ENCODE measurements at regions not wholly inside any gene's neighbourhood (a gene's known extent, or its start where the extent isn't known, plus 50 kb on each side); places are given as distances from the start of the nearest gene placed in this dataset.

DNA sequence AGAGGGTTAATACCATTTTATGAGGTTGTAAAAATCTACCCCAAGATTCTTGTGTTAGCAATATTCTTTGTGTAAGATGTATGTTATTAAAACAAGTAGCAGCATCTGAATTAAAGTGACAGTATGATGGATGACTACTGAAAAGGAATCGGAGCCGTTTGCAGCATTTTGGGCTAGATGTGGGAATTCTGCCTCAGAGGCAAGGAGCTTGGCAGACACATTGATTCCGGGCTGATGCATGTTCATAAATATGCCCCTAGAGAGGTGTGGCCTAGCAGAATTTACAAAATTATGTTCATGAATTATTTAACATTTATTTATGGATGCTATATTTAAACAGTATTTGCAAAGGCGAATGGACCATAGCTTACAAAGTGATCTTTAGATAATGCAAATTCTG is 389.0 kb upstream of the ETAA1 start:
- no peak overlapping the region for H3K4me2 ChIP-seq (ENCODE audit: control insufficient read depth, insufficient read depth)
- no peaks in the 10 kb centered on the region for H3K36me3 ChIP-seq (ENCODE audit: control insufficient read depth in 2 of 2, insufficient read depth in 2 of 2, low read length in 1 of 2)
- H3K4me1 ChIP-seq (ENCODE audit: control insufficient read depth, insufficient read depth, low read length): no peaks in the 10 kb centered on the region
- POLR2A ChIA-PET: no interaction called here
- no peaks in the 10 kb centered on the region for H4K20me1 ChIP-seq (ENCODE audit: control insufficient read depth, insufficient read depth)
- FAIRE-seq: no peak
- ATAC-seq: no peak
- intact Hi-C loops (cut with micrococcal nuclease; ENCODE audit: unreplicated experiment) (no loop called here), in situ Hi-C loops (cut with MboI) (no loop called here)
- TF ChIP-seq GATAD2B (conservative IDR thresholded peaks at IDR 0.05; ENCODE audit: low read depth): no peak
- TF ChIP-seq MEF2B (IDR thresholded peaks at IDR 0.05; ENCODE audit: partially characterized antibody, poor library complexity, severe bottlenecking): no peak
- TF ChIP-seq, protein P1, sequence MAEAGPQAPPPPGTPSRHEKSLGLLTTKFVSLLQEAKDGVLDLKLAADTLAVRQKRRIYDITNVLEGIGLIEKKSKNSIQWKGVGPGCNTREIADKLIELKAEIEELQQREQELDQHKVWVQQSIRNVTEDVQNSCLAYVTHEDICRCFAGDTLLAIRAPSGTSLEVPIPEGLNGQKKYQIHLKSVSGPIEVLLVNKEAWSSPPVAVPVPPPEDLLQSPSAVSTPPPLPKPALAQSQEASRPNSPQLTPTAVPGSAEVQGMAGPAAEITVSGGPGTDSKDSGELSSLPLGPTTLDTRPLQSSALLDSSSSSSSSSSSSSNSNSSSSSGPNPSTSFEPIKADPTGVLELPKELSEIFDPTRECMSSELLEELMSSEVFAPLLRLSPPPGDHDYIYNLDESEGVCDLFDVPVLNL (IDR thresholded peaks at IDR 0.05; ENCODE audit: low read depth, low read length): no peak
- TF ChIP-seq JUND (IDR thresholded peaks at IDR 0.05; ENCODE audit: low read depth, low read length): no peak
- no peak for TF ChIP-seq ELK1 (IDR thresholded peaks at IDR 0.05; ENCODE audit: low read depth, low read length)
- RAD21 ChIA-PET (ENCODE audit: unreplicated experiment): no interaction called here
- no peaks in the 10 kb centered on the region for H3K79me2 ChIP-seq (ENCODE audit: control insufficient read depth, insufficient read depth, low read length)
- no peak overlapping the region for H3K9ac ChIP-seq (ENCODE audit: control insufficient read depth, insufficient read depth, low read length)
- no TSS peak for BruUV-seq (replicated peaks)
- no peak overlapping the region for H3K4me3 ChIP-seq
- H3K9me3 ChIP-seq (replicated peaks; ENCODE audit: control insufficient read depth, insufficient read depth, low read length): no peaks in the 10 kb centered on the region
- CTCF ChIA-PET: no interaction called here
- 9% methylated on average over 4 of the region's 4 CpGs for WGBS (ENCODE audit: insufficient coverage, insufficient replicate concordance, low lambda C conversion rate, missing lambda C conversion rate)
- DNase-seq (ENCODE audit: low read depth, low spot score): no peak
- H3K27me3 ChIP-seq (replicated peaks in 1 of 2; ENCODE audit: control insufficient read depth in 2 of 2, insufficient read depth in 2 of 2, low read length in 1 of 2): no peaks in the 10 kb centered on the region; a peak in 1 of 4 replicates
- no peak overlapping the region for H2AFZ ChIP-seq (ENCODE audit: control insufficient read depth, low read depth, low read length)
- no peak overlapping the region for H3K27ac ChIP-seq (ENCODE audit: control insufficient read depth, insufficient read depth)
- SMC1A ChIA-PET (ENCODE audit: uncharacterized antibody, unreplicated experiment): no interaction called here

DNA sequence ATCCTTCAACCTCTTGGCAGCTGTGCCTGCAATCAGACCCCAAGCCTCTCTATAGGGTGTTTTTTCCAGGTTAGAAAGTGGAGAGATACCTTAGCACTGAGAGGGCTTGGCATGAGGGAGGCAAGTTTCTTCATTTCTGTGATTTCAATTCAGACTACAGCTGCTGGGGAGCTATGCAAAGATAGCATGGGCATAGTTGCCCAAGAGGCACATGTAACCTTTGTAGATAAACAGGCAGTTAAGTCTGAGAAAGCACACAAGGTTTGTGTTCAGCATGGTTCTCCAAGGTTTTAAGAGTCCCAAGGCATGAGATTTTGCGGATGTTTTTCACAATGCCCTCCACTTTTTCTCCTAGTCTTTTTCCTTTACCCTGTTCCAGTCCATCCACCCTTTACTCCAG is 385.0 kb upstream of the ETAA1 start:
- Histone ChIP-seq H3K4me1 (ENCODE audit: control insufficient read depth, insufficient read depth, low read length) (no peaks in the 10 kb centered on the region), H3K9me3 (replicated peaks; ENCODE audit: control insufficient read depth, insufficient read depth, low read length) (no peaks in the 10 kb centered on the region), H3K4me2 (ENCODE audit: control insufficient read depth, insufficient read depth) (no peak overlapping the region), H2AFZ (ENCODE audit: control insufficient read depth, low read depth, low read length) (no peak overlapping the region), H3K27me3 (replicated peaks in 1 of 2; ENCODE audit: control insufficient read depth in 2 of 2, insufficient read depth in 2 of 2, low read length in 1 of 2) (no peaks in the 10 kb centered on the region; a peak in 1 of 4 replicates), H4K20me1 (ENCODE audit: control insufficient read depth, insufficient read depth) (no peaks in the 10 kb centered on the region), H3K79me2 (ENCODE audit: control insufficient read depth, insufficient read depth, low read length) (no peaks in the 10 kb centered on the region), H3K36me3 (ENCODE audit: control insufficient read depth in 2 of 2, insufficient read depth in 2 of 2, low read length in 1 of 2) (no peaks in the 10 kb centered on the region), H3K27ac (ENCODE audit: control insufficient read depth, insufficient read depth) (no peak overlapping the region), H3K4me3 (no peak overlapping the region), H3K9ac (ENCODE audit: control insufficient read depth, insufficient read depth, low read length) (no peak overlapping the region)
- DNase-seq (ENCODE audit: low read depth, low spot score): no peak
- ChIA-PET POLR2A (no interaction called here), RAD21 (ENCODE audit: unreplicated experiment) (no interaction called here), CTCF (no interaction called here), SMC1A (ENCODE audit: uncharacterized antibody, unreplicated experiment) (no interaction called here)
- intact Hi-C loops (cut with micrococcal nuclease; ENCODE audit: unreplicated experiment): no loop called here
- no TSS peak for BruUV-seq (replicated peaks)
- FAIRE-seq: no peak
- in situ Hi-C loops (cut with MboI): no loop called here
- WGBS (ENCODE audit: insufficient coverage, insufficient replicate concordance, low lambda C conversion rate, missing lambda C conversion rate): 0% methylated on average over 1 of the region's 1 CpG
- no peak for ATAC-seq
- TF ChIP-seq SMC3 (IDR thresholded peaks at IDR 0.05; ENCODE audit: borderline replicate concordance, low read length) (no peak), KDM1A (IDR thresholded peaks at IDR 0.05; ENCODE audit: borderline replicate concordance) (no peak), PML (IDR thresholded peaks at IDR 0.05; ENCODE audit: low read length) (no peak), ZNF274 (IDR thresholded peaks at IDR 0.05; ENCODE audit: insufficient read depth, insufficient read length) (no peak), CREM (IDR thresholded peaks at IDR 0.05; ENCODE audit: low read depth) (no peak), RFX5 (IDR thresholded peaks at IDR 0.05; ENCODE audit: low read depth, low read length) (no peak), HDAC6 (IDR thresholded peaks at IDR 0.05; ENCODE audit: unreplicated experiment) (no peak), MEF2B (IDR thresholded peaks at IDR 0.05; ENCODE audit: partially characterized antibody, poor library complexity, severe bottlenecking) (no peak), TAF1 (IDR thresholded peaks at IDR 0.05; ENCODE audit: borderline replicate concordance, low read depth, low read length) (no peak)
- TF ChIP-seq, protein P2, sequence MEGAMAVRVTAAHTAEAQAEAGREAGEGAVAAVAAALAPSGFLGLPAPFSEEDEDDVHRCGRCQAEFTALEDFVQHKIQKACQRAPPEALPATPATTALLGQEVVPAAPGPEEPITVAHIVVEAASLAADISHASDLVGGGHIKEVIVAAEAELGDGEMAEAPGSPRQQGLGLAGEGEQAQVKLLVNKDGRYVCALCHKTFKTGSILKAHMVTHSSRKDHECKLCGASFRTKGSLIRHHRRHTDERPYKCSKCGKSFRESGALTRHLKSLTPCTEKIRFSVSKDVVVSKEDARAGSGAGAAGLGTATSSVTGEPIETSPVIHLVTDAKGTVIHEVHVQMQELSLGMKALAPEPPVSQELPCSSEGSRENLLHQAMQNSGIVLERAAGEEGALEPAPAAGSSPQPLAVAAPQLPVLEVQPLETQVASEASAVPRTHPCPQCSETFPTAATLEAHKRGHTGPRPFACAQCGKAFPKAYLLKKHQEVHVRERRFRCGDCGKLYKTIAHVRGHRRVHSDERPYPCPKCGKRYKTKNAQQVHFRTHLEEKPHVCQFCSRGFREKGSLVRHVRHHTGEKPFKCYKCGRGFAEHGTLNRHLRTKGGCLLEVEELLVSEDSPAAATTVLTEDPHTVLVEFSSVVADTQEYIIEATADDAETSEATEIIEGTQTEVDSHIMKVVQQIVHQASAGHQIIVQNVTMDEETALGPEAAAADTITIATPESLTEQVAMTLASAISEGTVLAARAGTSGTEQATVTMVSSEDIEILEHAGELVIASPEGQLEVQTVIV (IDR thresholded peaks at IDR 0.05; ENCODE audit: borderline replicate concordance, partially characterized antibody): no peak

Measured in GM12878 (cell line).